GM12874 (cell line): ENCODE measurements at regions not wholly inside any gene's neighbourhood (a gene's known extent, or its start where the extent isn't known, plus 50 kb on each side); places are given as distances from the start of the nearest gene placed in this dataset.

ENCODE experiments used
- TF ChIP-seq, protein P1 (sequence below): IDR thresholded peaks from 2 replicates; pipeline ENCODE4 v1.5.1; 2011; ENCODE audit warnings: low read depth, mild to moderate bottlenecking, control low read depth, low read length, moderate library complexity; ENCODE audit not compliant: insufficient read depth

DNA sequence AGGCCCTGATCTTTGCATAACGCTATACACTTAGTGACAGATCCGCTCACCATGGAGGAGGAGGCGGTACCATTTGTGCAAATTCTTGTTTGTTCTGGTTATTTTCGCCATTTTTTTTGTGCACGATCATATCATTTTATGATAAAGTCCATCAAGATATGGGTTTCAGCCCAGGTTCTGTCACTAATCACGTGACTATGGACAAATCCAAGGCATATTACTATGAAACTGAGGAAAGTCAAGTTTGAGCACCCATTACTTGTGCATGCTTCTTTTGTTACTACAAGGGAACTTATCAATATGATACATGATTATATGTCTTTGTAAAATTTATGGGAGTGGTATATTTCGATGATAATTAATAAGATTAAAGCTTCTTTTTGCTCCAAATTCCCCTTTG, 829.5 kb downstream of the ROBO2 start:
- TF ChIP-seq, protein P1, sequence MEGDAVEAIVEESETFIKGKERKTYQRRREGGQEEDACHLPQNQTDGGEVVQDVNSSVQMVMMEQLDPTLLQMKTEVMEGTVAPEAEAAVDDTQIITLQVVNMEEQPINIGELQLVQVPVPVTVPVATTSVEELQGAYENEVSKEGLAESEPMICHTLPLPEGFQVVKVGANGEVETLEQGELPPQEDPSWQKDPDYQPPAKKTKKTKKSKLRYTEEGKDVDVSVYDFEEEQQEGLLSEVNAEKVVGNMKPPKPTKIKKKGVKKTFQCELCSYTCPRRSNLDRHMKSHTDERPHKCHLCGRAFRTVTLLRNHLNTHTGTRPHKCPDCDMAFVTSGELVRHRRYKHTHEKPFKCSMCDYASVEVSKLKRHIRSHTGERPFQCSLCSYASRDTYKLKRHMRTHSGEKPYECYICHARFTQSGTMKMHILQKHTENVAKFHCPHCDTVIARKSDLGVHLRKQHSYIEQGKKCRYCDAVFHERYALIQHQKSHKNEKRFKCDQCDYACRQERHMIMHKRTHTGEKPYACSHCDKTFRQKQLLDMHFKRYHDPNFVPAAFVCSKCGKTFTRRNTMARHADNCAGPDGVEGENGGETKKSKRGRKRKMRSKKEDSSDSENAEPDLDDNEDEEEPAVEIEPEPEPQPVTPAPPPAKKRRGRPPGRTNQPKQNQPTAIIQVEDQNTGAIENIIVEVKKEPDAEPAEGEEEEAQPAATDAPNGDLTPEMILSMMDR = no peak

DNA sequence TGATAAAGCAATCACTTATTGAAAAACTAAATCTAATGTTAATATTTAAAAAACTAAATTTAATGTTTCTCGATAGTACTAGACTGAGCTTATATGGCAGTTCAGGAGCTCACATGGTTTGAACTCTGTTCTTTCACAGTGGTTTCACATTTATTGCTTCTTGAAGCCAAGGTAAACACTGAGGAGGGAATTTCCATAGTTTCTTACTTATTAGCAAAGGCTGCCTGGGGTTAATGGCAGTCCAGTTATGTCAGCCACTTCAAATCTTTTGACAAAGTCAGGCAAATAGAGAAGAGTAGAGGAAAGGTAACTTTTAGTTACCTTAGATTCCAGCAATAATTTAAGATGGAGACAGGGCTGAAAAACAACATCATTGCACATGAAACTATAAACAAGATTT, 831.5 kb downstream of the ROBO2 start:
- TF ChIP-seq, protein P1 = no peak

DNA sequence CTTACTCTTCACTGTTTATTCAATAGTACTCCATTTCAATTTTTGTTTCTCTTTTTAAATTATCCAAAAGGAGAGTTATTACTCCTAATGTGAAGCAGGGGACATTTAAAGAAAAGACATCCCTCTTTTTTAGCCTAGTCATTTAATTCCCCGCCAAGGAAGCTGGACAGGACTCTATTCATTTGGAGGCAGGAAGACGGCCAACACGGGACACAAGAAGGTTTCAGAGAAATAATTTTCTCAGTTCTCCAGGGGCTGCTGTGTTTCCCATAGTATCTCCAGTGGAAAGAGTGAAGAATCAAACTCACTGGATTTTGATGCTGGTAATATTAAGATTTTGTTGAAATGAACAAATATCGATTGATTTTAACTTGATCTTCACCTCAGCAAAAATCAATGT, 833.7 kb downstream of the ROBO2 start:
- TF ChIP-seq, protein P1 = no peak

DNA sequence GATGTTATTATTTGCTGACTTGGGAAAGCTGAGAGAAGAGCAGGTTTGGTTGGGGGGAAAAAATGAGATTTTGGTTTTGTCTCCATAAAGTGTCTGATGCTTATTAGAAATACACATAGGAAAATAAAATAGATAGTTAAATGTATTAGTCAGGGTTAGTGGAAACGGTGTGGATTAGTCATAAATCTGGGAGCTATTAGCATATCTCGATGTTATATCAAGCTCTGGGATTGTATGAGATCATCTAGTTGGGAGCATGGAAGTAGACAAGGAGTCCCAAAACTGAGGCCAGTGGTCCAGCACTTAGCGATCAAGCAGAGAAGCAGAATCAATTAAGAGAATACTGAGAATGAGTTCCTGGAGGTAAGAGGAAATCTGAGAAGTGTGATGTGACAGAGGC, 845.5 kb downstream of the ROBO2 start:
- TF ChIP-seq, protein P1 = no peak

DNA sequence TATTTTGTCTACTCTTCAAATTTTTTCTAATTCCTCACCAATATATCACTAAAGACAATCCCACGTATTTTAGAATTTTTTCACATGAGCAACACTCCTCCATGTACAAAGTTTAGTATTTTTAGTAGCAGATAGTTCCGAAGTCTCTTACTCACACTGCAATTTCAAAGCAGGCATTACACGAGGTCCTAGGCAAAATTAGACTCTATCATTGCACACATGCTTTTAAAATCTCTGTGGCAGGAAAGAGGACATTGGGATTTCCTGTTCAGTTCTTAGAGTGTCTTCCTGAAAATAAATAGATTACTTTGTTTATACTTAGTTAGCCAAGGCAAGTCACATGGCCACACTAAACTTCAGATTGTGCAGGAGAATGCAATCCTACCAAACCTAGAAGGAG, 847.7 kb downstream of the ROBO2 start:
- TF ChIP-seq, protein P1 = no peak

DNA sequence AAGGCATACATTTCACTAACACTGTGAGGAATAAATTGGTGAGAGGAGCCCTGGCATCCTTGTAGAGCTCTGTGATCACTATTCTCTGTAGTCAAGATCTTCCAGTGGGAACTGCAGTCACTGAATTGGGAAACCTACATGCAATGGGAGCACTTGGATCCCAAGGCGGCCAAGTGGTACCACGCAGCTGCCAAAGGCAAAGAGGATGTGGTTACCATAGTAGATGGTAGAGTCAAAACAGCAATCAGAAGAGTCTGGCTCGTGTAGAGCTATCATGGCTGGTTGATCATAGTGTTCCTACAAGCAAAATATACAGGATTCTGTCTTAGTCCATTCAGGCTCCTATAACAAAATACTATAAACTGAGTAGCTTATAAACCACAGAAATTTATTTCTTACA, 849.7 kb downstream of the ROBO2 start:
- TF ChIP-seq, protein P1 = no peak

DNA sequence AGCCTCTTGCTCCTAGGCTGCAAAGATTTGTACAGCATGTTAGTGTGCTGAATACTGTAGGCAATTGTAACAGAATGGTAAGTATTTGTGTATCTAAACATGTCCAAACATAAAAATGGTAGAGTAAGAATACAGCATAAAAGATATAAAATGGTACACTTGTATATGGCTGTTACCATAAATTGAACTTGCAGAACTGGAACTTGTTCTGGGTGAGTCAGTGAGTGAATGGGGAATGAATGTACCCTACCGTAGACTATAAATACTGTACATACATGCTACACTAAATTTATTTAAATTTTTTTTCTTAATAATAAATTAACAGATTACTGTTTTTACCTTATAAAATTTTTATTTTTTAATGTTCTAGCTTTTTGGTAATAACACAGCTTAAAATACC, 858.7 kb downstream of the ROBO2 start:
- TF ChIP-seq, protein P1 = no peak

DNA sequence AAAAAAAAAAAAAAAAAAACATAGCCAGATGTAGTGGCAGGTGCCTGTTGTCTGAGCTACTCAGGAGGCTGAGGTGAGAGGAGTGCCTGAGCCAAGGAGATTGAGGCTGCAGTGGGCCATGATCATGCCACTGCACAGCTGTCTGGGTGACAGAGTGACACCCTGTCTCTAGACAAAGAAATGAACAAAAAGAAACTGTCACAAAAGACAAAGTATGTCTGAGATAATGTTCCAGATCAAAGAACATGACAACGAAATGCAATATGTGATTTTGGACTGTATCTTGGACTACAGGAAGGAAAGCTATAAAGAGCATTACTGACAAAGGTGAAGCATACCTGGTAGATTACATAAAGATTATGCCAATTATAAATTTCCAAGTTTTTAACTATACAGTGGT, 862.8 kb downstream of the ROBO2 start:
- TF ChIP-seq, protein P1 = no peak
